ELF-1 (cell line): ENCODE measurements at regions not wholly inside any gene's neighbourhood (a gene's known extent, or its start where the extent isn't known, plus 50 kb on each side); places are given as distances from the start of the nearest gene placed in this dataset.
"Not testable (repeated sequence)": the region's sequence is repeated elsewhere in the genome, so short reads cannot be mapped to it uniquely, and the experiment has no call there.

Experiments used
- DNase-seq: peaks from one replicate; pipeline ENCODE4 v3.0.0-alpha.2; 2016; ENCODE audit warnings: low read depth, low spot score

DNA sequence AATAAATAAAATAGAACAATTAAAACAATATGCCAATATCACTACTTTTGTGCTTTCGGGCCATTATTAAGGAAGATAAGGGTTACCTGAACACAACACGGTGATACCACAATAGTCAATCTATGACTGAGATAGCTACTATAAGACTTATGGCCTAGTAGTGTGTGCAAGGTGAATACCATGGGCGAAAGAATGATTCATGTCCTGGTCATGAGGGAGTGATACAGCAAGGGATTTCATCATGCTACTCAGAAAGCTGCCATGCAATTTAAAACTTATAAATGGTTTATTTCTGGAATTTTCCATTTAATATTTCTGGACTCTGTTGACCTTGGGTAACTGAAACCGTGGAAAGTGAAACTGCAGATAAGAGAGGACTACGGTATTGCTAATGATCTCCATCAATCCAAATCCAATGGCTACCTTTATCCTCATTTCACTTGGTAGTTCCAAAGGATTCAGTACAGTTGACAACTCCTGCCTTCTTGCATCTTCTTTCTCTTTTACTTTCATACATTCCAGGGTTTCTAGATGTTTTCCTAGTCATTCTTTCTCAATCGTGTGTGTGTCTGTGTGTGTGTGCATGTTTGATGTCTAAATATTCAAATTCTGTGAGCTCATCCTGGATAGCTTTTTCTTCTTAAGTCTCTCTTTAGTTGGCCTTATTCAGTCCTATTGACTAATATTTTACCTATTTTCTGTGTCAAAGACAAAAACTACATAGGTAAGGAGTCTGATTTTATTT lies 100.5 kb upstream of the MAGI2 start:
- no peak for DNase-seq

DNA sequence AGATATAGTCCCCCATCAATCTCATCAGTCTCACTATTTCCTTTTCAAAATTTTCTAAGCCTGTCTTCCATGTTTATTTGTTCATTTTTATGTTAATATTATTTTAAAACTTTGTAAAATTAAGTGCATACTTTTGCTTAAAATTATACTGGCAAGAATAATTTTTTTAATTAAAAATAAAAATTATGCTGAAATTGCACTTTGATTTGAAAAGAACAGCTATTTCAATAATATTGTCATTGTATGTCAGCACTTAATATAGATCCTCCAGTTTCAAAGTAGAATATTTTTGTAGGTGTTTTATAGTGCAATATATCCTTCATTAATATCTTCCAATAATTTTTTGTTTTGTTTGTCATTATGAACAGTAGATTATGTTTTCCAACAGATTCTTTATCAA lies 99.0 kb upstream of the MAGI2 start:
- no peak for DNase-seq

GRCh38 chr7:79548727-79549126 lies 95.3 kb upstream of the MAGI2 start:
- DNase-seq = no peak

- DNase-seq = no peak
These were observed 93.7 kb upstream of the MAGI2 start for GRCh38 chr7:79547132-79547531.

GRCh38 chr7:79540592-79540991 lies 87.1 kb upstream of the MAGI2 start:
- no peak for DNase-seq

- DNase-seq = no peak
These were observed 80.7 kb upstream of the MAGI2 start for GRCh38 chr7:79534128-79534527.

GRCh38 chr7:79531905-79532664 lies 78.6 kb upstream of the MAGI2 start:
- DNase-seq = no peak

GRCh38 chr7:79531116-79531515 lies 77.6 kb upstream of the MAGI2 start:
- no peak for DNase-seq

DNA sequence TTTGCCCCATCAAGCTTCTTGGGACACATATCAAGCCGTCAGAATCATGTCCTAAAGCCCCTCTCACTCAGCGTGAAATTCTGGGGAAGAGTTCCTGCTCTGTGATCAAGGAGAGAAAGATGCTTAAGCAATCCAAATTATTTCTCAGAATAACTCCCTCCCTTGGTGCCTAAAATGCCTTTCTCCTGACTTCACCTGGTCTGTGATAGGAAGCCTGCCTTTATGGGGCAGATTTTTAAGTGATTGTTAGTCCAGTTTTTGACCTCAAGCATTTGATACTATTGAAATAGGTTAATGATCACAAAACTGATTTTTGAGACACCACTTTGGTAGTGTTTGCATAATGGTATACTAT lies 76.4 kb upstream of the MAGI2 start:
- no peak for DNase-seq

GRCh38 chr7:79529214-79529880 lies 75.9 kb upstream of the MAGI2 start:
- no peak for DNase-seq

- DNase-seq = no peak
These were observed 75.0 kb upstream of the MAGI2 start for GRCh38 chr7:79528421-79528820.

DNA sequence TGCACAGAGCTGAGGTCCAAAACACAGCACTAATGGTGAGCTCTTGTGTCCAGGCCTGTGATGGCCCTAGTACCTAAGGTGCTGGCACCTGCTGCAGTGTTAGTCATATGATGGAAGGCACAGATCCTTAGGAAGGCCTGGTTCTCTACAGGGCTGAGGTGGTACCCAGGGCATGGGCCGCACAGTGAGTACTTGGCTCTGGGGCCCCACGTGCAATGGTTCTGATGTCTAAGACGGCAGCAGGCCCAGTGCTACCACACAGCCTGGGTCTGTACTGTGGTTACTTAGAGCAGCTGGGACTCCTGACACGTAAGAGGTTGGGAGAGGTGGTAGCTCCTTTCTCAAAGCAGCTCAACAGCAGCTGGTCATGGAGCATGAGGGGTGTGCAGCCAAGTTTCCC lies 70.6 kb upstream of the MAGI2 start:
- DNase-seq = no peak

DNA sequence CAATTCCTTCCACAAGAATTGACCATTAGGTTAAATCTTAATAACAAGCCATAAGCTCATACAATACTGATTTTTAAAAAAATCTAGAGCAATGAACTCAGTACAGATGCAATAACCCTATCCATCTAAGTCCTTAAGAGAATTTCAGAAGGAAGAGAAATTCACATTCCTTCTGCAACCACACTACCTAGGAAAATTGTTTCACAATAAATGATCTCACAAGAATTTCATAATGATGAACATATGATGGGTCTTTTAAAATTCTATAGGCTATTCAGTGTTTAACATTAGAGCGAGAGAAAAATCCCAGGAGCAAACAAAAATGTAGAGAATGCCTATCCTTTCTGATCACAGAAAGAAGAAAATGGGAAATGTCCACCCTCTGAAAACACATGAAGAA lies 70.0 kb upstream of the MAGI2 start:
- DNase-seq = no peak

- DNase-seq = no peak
These were observed 67.1 kb upstream of the MAGI2 start for GRCh38 chr7:79520543-79520942.

DNA sequence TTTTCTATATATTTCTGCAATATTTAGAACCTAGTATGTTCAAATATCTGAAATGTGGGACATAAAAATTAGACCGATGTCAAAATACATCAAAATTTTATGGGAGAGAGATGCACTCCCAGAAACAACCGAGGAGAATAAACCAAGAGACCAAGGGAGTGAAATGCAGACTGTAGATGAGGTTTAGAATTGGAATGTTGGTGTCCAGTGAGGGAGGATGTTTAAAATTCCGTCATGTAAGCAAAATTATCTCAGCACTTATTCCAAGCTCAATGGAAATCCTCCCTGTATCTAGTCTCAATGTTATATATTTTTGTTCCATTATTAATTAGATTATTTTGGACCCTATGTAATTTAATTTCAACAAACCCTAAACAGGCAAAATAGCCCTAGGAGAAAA lies 61.9 kb upstream of the MAGI2 start:
- DNase-seq = no peak

DNA sequence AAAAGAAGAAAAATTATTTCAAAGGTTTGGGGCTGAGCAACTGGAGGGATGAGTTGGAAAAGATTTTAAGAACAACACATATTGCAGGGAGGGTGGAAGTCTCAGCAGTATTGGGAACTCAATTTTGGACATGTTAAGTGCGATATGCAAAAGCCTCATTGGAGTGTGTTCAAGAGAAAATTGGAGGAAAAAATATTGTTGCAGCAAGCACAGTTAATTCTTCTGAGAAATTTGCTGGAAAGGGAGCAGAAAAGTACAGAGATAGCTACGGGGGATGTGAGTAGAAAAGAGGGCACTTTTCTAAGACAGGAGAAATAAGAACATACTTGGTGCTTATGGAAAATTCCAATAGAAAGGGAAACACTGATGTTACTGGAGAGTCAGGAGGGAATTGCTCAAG lies 59.8 kb upstream of the MAGI2 start:
- DNase-seq = no peak

- DNase-seq = no peak
These were observed 58.8 kb upstream of the MAGI2 start for GRCh38 chr7:79512261-79512660.

GRCh38 chr7:79511056-79511455 lies 57.6 kb upstream of the MAGI2 start:
- DNase-seq = not testable (repeated sequence)

GRCh38 chr7:79507131-79507530 lies 53.7 kb upstream of the MAGI2 start:
- no peak for DNase-seq

DNA sequence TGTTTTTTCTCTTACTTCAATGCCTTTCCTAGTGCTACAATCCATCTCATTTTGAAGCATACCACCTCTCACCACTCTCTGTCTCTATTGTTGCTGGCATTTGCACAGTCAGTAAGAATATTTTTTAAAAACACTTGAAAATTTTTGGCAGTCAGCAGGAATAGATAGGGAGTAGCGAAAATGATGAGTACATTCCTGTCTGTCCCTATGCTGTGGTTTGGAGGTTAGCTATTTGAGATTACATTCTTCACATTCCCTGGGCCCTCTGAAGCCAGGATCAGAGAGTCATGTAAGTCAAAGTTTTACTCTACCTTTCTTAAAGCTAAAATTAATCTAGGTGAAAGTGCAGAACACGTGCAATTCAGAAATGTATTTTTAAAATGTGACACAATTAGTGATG lies 53.0 kb upstream of the MAGI2 start:
- DNase-seq = no peak

DNA sequence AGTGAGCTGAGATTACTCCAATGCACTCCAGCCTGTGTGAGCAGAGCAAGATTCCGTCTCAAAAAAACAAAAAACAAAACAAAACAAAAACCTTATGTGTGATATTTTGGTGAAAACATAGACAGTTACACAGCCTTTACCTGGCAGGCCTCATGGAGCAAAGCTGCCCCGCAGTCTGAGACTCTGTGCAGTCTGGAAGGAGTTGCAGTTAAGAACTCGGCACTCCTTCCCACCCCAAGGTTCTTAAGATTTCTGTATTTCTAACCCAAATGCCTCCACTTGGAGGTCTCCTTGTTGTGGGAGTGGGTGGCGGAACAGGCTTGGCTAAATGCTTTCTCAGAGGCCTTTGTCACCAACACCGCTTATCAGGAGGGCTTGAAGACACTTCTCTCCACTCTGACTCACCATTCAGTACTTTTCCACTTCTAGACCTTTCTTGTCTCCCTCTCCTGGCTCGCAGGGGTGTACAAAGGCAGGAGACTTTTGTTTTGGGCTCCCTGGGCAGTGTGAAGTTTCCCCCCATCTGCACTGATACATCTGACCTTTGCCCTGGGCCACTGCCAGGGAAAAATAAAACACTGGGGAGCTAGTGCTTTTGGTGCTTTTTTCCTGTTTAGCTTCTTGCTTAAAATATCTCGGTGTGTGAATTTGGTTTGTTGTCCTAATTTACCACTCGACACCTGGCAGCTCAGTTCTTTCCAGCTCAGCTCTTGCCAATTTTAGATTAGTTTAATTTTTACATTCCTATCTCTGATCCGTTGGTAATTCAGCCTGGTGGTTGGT lies 51.3 kb upstream of the MAGI2 start:
- DNase-seq = peak; percentile 64
